Nephron progenitor cell (in vitro differentiated cells): ENCODE measurements at regions not wholly inside any gene's neighbourhood (a gene's known extent, or its start where the extent isn't known, plus 50 kb on each side); places are given as distances from the start of the nearest gene placed in this dataset.

Experiments
- DNase-seq: peaks from one replicate; pipeline ENCODE4 v3.0.0; 2021
- H3K27ac Mint-ChIP-seq: 2 replicates; pipeline ENCODE4 v1.8.0; 2021; ENCODE audit warnings: mild to moderate bottlenecking, moderate library complexity, mixed read lengths
- H3K27me3 Mint-ChIP-seq: 2 replicates; pipeline ENCODE4 v1.8.0; 2021; ENCODE audit warnings: mild to moderate bottlenecking, low read depth, mixed read lengths; ENCODE audit not compliant: poor library complexity
- H3K36me3 Mint-ChIP-seq: 2 replicates; pipeline ENCODE4 v1.8.0; 2021; ENCODE audit warnings: low read depth, mixed read lengths
- H3K4me1 Mint-ChIP-seq: 2 replicates; pipeline ENCODE4 v1.8.0; 2021; ENCODE audit warnings: mixed read lengths
- H3K4me3 Mint-ChIP-seq: 2 replicates; pipeline ENCODE4 v1.8.0; 2021; ENCODE audit warnings: mild to moderate bottlenecking, moderate library complexity, mixed read lengths
- H3K9me3 Mint-ChIP-seq: 2 replicates; pipeline ENCODE4 v1.8.0; 2021; ENCODE audit warnings: mild to moderate bottlenecking, moderate library complexity, mixed read lengths
- TF ChIP-seq, protein P1 (sequence below): fragments of 200-600 bp; sonication (generic); IDR thresholded peaks from 2 replicates; pipeline ENCODE4 v1.5.0; 2021; ENCODE audit warnings: antibody characterized with exemption

GRCh38 chr9:35540315-35540714 lies 50.4 kb downstream of the RUSC2 start:
- no peak overlapping the region for H3K4me3 Mint-ChIP-seq
- peaks cover 2% of the 10 kb centered on the region for H3K27me3 Mint-ChIP-seq
- H3K27ac Mint-ChIP-seq: no peak overlapping the region

DNA sequence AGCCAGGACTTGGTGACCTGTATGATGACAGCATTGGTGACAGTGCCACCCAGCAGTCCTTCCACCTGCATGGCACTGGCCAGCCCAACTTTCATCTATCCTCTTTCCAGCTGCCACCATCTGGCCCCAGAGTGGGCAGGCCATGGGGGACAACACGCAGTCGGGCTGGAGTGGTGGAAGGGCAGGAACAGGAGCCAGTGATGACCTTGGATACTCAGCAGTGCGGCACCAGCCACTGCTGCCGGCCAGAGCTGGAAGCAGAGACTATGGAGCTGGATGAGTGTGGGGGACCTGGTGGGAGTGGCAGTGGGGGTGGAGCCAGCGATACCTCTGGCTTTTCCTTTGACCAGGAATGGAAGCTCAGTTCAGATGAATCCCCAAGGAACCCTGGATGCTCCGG lies 56.9 kb downstream of the RUSC2 start:
- TF ChIP-seq, protein P1, sequence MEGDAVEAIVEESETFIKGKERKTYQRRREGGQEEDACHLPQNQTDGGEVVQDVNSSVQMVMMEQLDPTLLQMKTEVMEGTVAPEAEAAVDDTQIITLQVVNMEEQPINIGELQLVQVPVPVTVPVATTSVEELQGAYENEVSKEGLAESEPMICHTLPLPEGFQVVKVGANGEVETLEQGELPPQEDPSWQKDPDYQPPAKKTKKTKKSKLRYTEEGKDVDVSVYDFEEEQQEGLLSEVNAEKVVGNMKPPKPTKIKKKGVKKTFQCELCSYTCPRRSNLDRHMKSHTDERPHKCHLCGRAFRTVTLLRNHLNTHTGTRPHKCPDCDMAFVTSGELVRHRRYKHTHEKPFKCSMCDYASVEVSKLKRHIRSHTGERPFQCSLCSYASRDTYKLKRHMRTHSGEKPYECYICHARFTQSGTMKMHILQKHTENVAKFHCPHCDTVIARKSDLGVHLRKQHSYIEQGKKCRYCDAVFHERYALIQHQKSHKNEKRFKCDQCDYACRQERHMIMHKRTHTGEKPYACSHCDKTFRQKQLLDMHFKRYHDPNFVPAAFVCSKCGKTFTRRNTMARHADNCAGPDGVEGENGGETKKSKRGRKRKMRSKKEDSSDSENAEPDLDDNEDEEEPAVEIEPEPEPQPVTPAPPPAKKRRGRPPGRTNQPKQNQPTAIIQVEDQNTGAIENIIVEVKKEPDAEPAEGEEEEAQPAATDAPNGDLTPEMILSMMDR: no peak
- Mint-ChIP-seq H3K4me3 (no peak overlapping the region), H3K9me3 (no peaks in the 10 kb centered on the region), H3K4me1 (no peaks in the 10 kb centered on the region), H3K27ac (no peak overlapping the region), H3K27me3 (no peaks in the 10 kb centered on the region), H3K36me3 (peaks cover 30% of the 10 kb centered on the region)
- no peak for DNase-seq

More at GRCh38 chr9:35540315-35540714, 50.4 kb downstream of the RUSC2 start:
- Mint-ChIP-seq H3K9me3 (no peaks in the 10 kb centered on the region), H3K4me1 (peaks cover 43% of the 10 kb centered on the region), H3K36me3 (peaks cover 9% of the 10 kb centered on the region)
- no peak for DNase-seq
- TF ChIP-seq, protein P1: no peak

DNA sequence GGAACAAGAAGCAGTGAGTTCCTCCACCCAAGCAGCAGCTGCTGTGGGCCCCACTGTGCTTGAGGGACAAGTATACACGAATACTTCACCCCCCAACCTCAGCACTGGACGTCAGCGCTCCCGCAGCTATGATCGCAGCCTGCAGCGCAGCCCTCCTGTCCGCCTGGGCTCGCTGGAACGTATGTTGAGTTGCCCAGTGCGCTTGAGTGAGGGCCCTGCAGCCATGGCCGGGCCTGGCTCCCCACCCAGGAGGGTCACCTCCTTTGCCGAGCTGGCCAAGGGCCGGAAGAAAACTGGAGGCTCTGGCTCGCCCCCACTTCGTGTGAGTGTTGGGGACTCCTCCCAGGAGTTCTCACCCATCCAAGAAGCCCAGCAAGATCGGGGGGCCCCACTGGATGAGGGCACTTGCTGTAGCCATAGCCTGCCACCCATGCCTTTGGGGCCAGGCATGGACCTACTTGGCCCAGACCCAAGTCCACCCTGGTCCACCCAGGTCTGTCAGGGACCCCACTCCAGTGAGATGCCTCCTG lies 57.1 kb upstream of the TESK1 start:
- no peak overlapping the region for H3K4me3 Mint-ChIP-seq
- no peak overlapping the region for H3K27ac Mint-ChIP-seq
- DNase-seq: no peak
- TF ChIP-seq, protein P1: no peak
- H3K9me3 Mint-ChIP-seq: no peaks in the 10 kb centered on the region
- no peaks in the 10 kb centered on the region for H3K4me1 Mint-ChIP-seq
- H3K36me3 Mint-ChIP-seq: peaks cover 27% of the 10 kb centered on the region
- no peaks in the 10 kb centered on the region for H3K27me3 Mint-ChIP-seq

DNA sequence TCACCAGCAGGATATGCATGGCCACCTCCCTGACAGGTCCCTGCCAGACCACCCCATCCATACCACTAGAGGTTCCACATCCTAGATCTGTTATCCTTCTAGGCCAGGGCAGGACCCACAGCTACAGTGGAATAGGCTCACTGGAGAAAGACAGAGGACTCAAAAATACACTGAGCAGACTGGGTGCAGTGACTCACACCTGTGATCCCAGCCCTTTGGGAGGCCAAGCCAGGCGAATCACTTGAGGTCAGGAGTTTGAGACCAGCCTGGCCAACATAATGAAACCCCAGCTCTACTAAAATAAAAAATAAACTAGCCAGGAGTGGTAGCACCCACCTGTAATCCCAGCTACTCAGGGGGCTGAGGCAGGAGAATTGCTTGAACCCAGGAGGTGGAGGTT lies 56.5 kb upstream of the TESK1 start:
- no peaks in the 10 kb centered on the region for H3K4me1 Mint-ChIP-seq
- no peaks in the 10 kb centered on the region for H3K27me3 Mint-ChIP-seq
- no peaks in the 10 kb centered on the region for H3K9me3 Mint-ChIP-seq

GRCh38 chr9:35549441-35549840 lies 55.6 kb upstream of the TESK1 start:
- no peaks in the 10 kb centered on the region for H3K27me3 Mint-ChIP-seq
- H3K9me3 Mint-ChIP-seq: no peaks in the 10 kb centered on the region
- H3K36me3 Mint-ChIP-seq: peaks cover 21% of the 10 kb centered on the region
- H3K4me3 Mint-ChIP-seq: no peak overlapping the region
- TF ChIP-seq, protein P1: no peak
- no peak overlapping the region for H3K27ac Mint-ChIP-seq
- DNase-seq: no peak
- H3K4me1 Mint-ChIP-seq: no peaks in the 10 kb centered on the region

More for the DNA sequence above, 56.5 kb upstream of the TESK1 start:
- H3K36me3 Mint-ChIP-seq: peaks cover 27% of the 10 kb centered on the region
- no peak overlapping the region for H3K27ac Mint-ChIP-seq
- H3K4me3 Mint-ChIP-seq: no peak overlapping the region
- DNase-seq: no peak
- TF ChIP-seq, protein P1: no peak

- Mint-ChIP-seq H3K4me1 (peaks cover 10% of the 10 kb centered on the region), H3K36me3 (peaks cover 22% of the 10 kb centered on the region), H3K27me3 (peaks cover 2% of the 10 kb centered on the region), H3K4me3 (no peak overlapping the region), H3K27ac (no peak overlapping the region), H3K9me3 (no peaks in the 10 kb centered on the region)
- TF ChIP-seq, protein P1: no peak
- DNase-seq: no peak
Observed at GRCh38 chr9:35552376-35552775, 52.7 kb upstream of the TESK1 start.
